ENCODE measurements at regions not wholly inside any gene's neighbourhood (a gene's known extent, or its start where the extent isn't known, plus 50 kb on each side); places are given as distances from the start of the nearest gene placed in this dataset.

- Histone ChIP-seq H2AFZ (ENCODE audit: low read depth, low read length) (no peak overlapping the region), H3K9me3 (ENCODE audit: insufficient read depth, low read length) (no peaks in the 10 kb centered on the region), H3K27me3 (ENCODE audit: low read depth, low read length) (no peaks in the 10 kb centered on the region), H3K9ac (ENCODE audit: low read length) (no peak overlapping the region), H3K79me2 (ENCODE audit: low read length) (no peaks in the 10 kb centered on the region), H3K4me2 (ENCODE audit: low read length) (no peak overlapping the region), H3K4me3 (ENCODE audit: low read length) (no peak overlapping the region), H3K4me1 (ENCODE audit: low read length) (peaks cover 10% of the 10 kb centered on the region), H3K36me3 (replicated peaks; ENCODE audit: low read depth, low read length) (no peaks in the 10 kb centered on the region), H3K27ac (ENCODE audit: low read length) (no peak overlapping the region), H4K20me1 (ENCODE audit: insufficient read depth, low read length) (no peaks in the 10 kb centered on the region)
- TF ChIP-seq CTCF (IDR thresholded peaks at IDR 0.05; ENCODE audit: low read depth, low read length) = no peak
Observed at GRCh38 chr10:43904301-43904700, 255.6 kb upstream of the ZNF32 start.

- Histone ChIP-seq H2AFZ (ENCODE audit: low read depth, low read length) (no peak overlapping the region), H3K36me3 (replicated peaks; ENCODE audit: low read depth, low read length) (no peaks in the 10 kb centered on the region), H3K27ac (ENCODE audit: low read length) (no peak overlapping the region), H3K4me3 (ENCODE audit: low read length) (no peak overlapping the region), H3K9me3 (ENCODE audit: insufficient read depth, low read length) (no peaks in the 10 kb centered on the region), H4K20me1 (ENCODE audit: insufficient read depth, low read length) (no peaks in the 10 kb centered on the region), H3K9ac (ENCODE audit: low read length) (no peak overlapping the region), H3K4me1 (ENCODE audit: low read length) (peaks cover 10% of the 10 kb centered on the region), H3K4me2 (ENCODE audit: low read length) (no peak overlapping the region), H3K27me3 (ENCODE audit: low read depth, low read length) (no peaks in the 10 kb centered on the region), H3K79me2 (ENCODE audit: low read length) (no peaks in the 10 kb centered on the region)
- TF ChIP-seq CTCF (IDR thresholded peaks at IDR 0.05; ENCODE audit: low read depth, low read length) (no peak), EZH2phosphoT487 (IDR thresholded peaks at IDR 0.05; ENCODE audit: low read depth) (no peak)
Observed at GRCh38 chr10:43903451-43903850, 254.8 kb upstream of the ZNF32 start.

GRCh38 chr10:43902842-43903241 is 254.2 kb upstream of the ZNF32 start:
- H3K9me3 ChIP-seq (ENCODE audit: insufficient read depth, low read length) = no peaks in the 10 kb centered on the region
- H3K4me1 ChIP-seq (ENCODE audit: low read length) = peaks cover 10% of the 10 kb centered on the region
- H2AFZ ChIP-seq (ENCODE audit: low read depth, low read length) = no peak overlapping the region
- H3K4me2 ChIP-seq (ENCODE audit: low read length) = no peak overlapping the region
- no peak overlapping the region for H3K4me3 ChIP-seq (ENCODE audit: low read length)
- H3K27me3 ChIP-seq (ENCODE audit: low read depth, low read length) = no peaks in the 10 kb centered on the region
- no peaks in the 10 kb centered on the region for H4K20me1 ChIP-seq (ENCODE audit: insufficient read depth, low read length)
- no peak overlapping the region for H3K27ac ChIP-seq (ENCODE audit: low read length)
- no peak for TF ChIP-seq CTCF (IDR thresholded peaks at IDR 0.05; ENCODE audit: low read depth, low read length)
- TF ChIP-seq EZH2phosphoT487 (IDR thresholded peaks at IDR 0.05; ENCODE audit: low read depth) = no peak
- H3K79me2 ChIP-seq (ENCODE audit: low read length) = no peaks in the 10 kb centered on the region
- H3K36me3 ChIP-seq (replicated peaks; ENCODE audit: low read depth, low read length) = no peaks in the 10 kb centered on the region
- no peak overlapping the region for H3K9ac ChIP-seq (ENCODE audit: low read length)

GRCh38 chr10:43901744-43902504 is 253.2 kb upstream of the ZNF32 start:
- no peaks in the 10 kb centered on the region for H3K79me2 ChIP-seq (ENCODE audit: low read length)
- no peaks in the 10 kb centered on the region for H3K27me3 ChIP-seq (ENCODE audit: low read depth, low read length)
- H3K9ac ChIP-seq (ENCODE audit: low read length) = no peak overlapping the region
- H4K20me1 ChIP-seq (ENCODE audit: insufficient read depth, low read length) = no peaks in the 10 kb centered on the region
- H3K36me3 ChIP-seq (replicated peaks; ENCODE audit: low read depth, low read length) = no peaks in the 10 kb centered on the region
- H3K27ac ChIP-seq (ENCODE audit: low read length) = no peak overlapping the region
- no peak overlapping the region for H3K4me3 ChIP-seq (ENCODE audit: low read length)
- TF ChIP-seq EZH2phosphoT487 (IDR thresholded peaks at IDR 0.05; ENCODE audit: low read depth) (no peak), CTCF (IDR thresholded peaks at IDR 0.05; ENCODE audit: low read depth, low read length) (no peak)
- H3K9me3 ChIP-seq (ENCODE audit: insufficient read depth, low read length) = no peaks in the 10 kb centered on the region
- H2AFZ ChIP-seq (ENCODE audit: low read depth, low read length) = no peak overlapping the region
- H3K4me1 ChIP-seq (ENCODE audit: low read length) = peaks cover 10% of the 10 kb centered on the region
- no peak overlapping the region; the same call in 1 of the 2 replicates for H3K4me2 ChIP-seq (ENCODE audit: low read length)
